ENCODE measurements at regions not wholly inside any gene's neighbourhood (a gene's known extent, or its start where the extent isn't known, plus 50 kb on each side); places are given as distances from the start of the nearest gene placed in this dataset.

DNA sequence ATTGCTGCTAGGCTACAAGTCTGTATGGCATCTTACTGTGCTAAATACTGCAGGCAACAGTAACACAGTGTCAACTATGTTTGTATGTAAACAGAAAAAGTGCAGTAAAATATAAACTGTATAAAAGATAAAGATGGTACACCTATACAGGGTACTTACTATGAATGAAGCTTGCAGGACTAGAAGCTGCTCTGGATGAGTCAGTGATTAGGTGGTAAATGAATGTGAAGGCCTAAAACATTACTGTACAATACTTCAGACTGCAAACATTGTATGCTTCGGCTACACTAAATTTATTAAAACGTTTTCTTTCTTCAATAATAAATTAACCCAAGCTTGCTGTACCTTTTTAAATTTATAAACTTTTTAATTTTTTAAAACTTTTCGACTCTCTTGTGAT, 97.1 kb downstream of the HLX start:
- TF ChIP-seq EZH2 (IDR thresholded peaks at IDR 0.05; ENCODE audit: insufficient read depth, poor library complexity, severe bottlenecking) = no peak
- no peak for TF ChIP-seq EZH2phosphoT487 (IDR thresholded peaks at IDR 0.05; ENCODE audit: insufficient read depth, low read depth)
